Heart left ventricle (tissue), 16 donors: ENCODE measurements at regions not wholly inside any gene's neighbourhood (a gene's known extent, or its start where the extent isn't known, plus 50 kb on each side); places are given as distances from the start of the nearest gene placed in this dataset.

ENCODE experiments used
- ATAC-seq, 4 donors: fragments of 200-7000 bp; cut with Tn5 transposase; one replicate each; pipeline ENCODE4 v1.9.1; 2020 to 2022; ENCODE audit warnings: moderate library complexity in 4 of 4, mild to moderate bottlenecking in 3 of 4, moderate number of reproducible peaks in 1 of 4
- DNase-seq, 5 donors: peaks; one replicate each; pipeline ENCODE4 v3.0.0-alpha.2; 2020
- H3K27ac ChIP-seq, 12 donors: fragments of 200-600 bp; sonication (generic) in 4 of 12; one replicate each; pipeline versions ENCODE4 v1.5.0 to v1.8.0; 2016 to 2022; ENCODE audit warnings: mild to moderate bottlenecking in 2 of 12
- H3K27me3 ChIP-seq, 9 donors: fragments of 200-600 bp; sonication (generic) in 2 of 9; one replicate each; pipeline versions ENCODE4 v1.5.1 to v1.8.0; 2016 to 2022; ENCODE audit warnings: mild to moderate bottlenecking in 3 of 9
- H3K36me3 ChIP-seq, 9 donors: fragments of 200-600 bp; sonication (generic) in 2 of 9; one replicate each; pipeline versions ENCODE4 v1.5.0 to v1.8.0; 2018 to 2022; ENCODE audit warnings: mild to moderate bottlenecking in 2 of 9
- H3K4me1 ChIP-seq, 12 donors: fragments of 200-600 bp; sonication (generic) in 4 of 12; one replicate each; pipeline versions ENCODE4 v1.5.0 to v1.8.0; 2016 to 2022; ENCODE audit warnings: mild to moderate bottlenecking in 3 of 12
- H3K4me3 ChIP-seq, 12 donors: fragments of 200-600 bp; sonication (generic) in 4 of 12; one replicate each; pipeline versions ENCODE4 v1.5.0 to v1.8.0; 2017 to 2022; ENCODE audit warnings: mild to moderate bottlenecking in 9 of 12, moderate library complexity in 4 of 12
- H3K9me3 ChIP-seq, 12 donors: fragments of 200-600 bp; sonication (generic) in 4 of 12; one replicate each; pipeline versions ENCODE4 v1.5.0 to v1.8.0; 2016 to 2022; ENCODE audit warnings: mild to moderate bottlenecking in 1 of 12
- POLR2A ChIP-seq, 2 donors: fragments of 450-650 bp; IDR thresholded peaks; one replicate each; pipeline ENCODE4 v1.6.1; 2017; ENCODE audit warnings: antibody characterized with exemption in 2 of 2, mild to moderate bottlenecking in 2 of 2, moderate library complexity in 2 of 2
- WGBS, 4 donors: extraction: QIAGEN DNeasy Blood & Tissue Kit in 2 of 4; methylation state at CpG; one replicate each; pipeline versions ENCODE4 v1.1.5 to v1.1.7; 2013 to 2018; 5-methylcytosine and 5-hydroxymethylcytosine counted together
- intact Hi-C, 10 donors: fragments of 100-400 bp; cut with DNase I; formaldehyde crosslinking; loops; one replicate each; pipeline versions ENCODE4 v1.11.1 to v1.14.2; 2022
- TF ChIP-seq, protein P1 (sequence below), 12 donors: fragments of 200-600 bp; sonication (generic) in 4 of 12; IDR thresholded peaks; one replicate each; pipeline versions ENCODE4 v1.5.0 to v1.8.0; 2018 to 2022; ENCODE audit warnings: antibody characterized with exemption in 12 of 12, mild to moderate bottlenecking in 5 of 12
- donor health status: ischemic (EF 13 %, LVEDD 7.1; RV severe dilation, severe dysfunction).
- donor health status: healthy with polysubstance abuse.
- donor health status: DM: no; HTN: yes; CAD: no.
- donor health status: DM: no; HTN: no; CAD: no.
- donor health status: ischemic (EF 25% LVEDD 6.9; RV normal size, moderate dysfunction).
- donor health status: ischemic (EF 25% LVEDD 5.7; RV mildly dilated, moderate dysfunction).
- donor health status: healthy.
- donor health status: DM: yes; HTN: yes; CAD: no.
- donor health status: ischemic (EF 35%, LVEDD 5.7; RV mildly dilated, moderate dysfunction).
- donor health status: nonischemic (EF 11% LVEDD 7.7; RV severe dilation, severe dysfunction).
- donor health status: DM: yes; HTN: yes; CAD: no.
- donor health status: PGD.
- donor health status: ischemic (EF 29% LVEDD 5.4; RV normal size, mild dysfunction).
- donor health status: nonischemic (EF 23%, LVEDD 6.1; RV moderate dilation, normal function).

DNA sequence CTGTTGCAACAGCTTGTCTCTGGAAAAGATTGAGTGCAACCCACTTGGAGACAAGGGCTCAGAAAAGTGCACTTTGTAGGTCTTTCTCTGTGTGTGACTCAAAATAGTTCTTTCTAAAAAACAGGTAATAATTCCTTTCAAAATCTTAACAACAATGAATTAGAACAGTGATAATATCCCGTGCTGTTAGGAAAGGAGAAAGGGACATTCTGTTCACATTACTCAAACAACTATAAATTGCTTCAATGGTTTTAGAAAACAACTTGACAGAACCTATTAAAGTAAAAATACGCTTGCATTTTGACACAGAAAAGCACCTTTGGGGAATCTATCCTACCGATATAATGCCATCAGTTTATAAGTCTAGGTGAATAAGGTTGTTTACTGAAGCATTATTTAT is 468.1 kb upstream of the DPP6 start:
- DNase-seq (no peak), ATAC-seq (no peak)
- H3K27ac ChIP-seq, result peak overlapping the region in 1 of 12 donors; percentile 39
- peaks cover 0 to 23% (median 0%) of the 10 kb centered on the region in 12 donors for H3K9me3 ChIP-seq
- no peak overlapping the region for H3K4me3 ChIP-seq
- intact Hi-C loops, result no loop called here
- H3K4me1 ChIP-seq, result no peaks in the 10 kb centered on the region
- H3K36me3 ChIP-seq, result no peaks in the 10 kb centered on the region
- WGBS, 4 donors, result 71 to 79% (median 73%) methylated on average over 3 of the region's 3 CpGs
- no peaks in the 10 kb centered on the region for H3K27me3 ChIP-seq
- TF ChIP-seq, protein P1, sequence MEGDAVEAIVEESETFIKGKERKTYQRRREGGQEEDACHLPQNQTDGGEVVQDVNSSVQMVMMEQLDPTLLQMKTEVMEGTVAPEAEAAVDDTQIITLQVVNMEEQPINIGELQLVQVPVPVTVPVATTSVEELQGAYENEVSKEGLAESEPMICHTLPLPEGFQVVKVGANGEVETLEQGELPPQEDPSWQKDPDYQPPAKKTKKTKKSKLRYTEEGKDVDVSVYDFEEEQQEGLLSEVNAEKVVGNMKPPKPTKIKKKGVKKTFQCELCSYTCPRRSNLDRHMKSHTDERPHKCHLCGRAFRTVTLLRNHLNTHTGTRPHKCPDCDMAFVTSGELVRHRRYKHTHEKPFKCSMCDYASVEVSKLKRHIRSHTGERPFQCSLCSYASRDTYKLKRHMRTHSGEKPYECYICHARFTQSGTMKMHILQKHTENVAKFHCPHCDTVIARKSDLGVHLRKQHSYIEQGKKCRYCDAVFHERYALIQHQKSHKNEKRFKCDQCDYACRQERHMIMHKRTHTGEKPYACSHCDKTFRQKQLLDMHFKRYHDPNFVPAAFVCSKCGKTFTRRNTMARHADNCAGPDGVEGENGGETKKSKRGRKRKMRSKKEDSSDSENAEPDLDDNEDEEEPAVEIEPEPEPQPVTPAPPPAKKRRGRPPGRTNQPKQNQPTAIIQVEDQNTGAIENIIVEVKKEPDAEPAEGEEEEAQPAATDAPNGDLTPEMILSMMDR (IDR thresholded peaks at IDR 0.05), result no peak
- TF ChIP-seq POLR2A (IDR thresholded peaks at IDR 0.05), result no peak

DNA sequence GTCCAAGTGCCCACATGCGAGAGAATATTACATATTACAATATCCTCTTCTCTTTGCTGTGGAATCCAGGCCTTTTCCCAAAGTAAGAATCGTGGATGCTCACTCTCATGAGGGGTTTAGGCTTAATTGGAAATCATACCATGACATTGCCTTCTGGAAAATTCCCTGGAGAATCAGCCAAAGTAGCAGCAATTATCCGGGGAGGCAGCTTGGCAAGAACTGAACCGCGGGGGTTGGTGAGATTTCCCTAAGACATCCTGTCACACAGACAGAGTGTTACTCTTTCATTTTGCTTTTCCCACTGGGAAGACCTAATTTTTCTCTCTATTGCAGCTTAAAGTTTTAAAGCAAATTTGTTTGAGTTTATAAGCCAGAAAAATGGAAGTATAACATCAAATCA is 463.6 kb upstream of the DPP6 start:
- Histone ChIP-seq H3K4me1 (no peaks in the 10 kb centered on the region), H3K27me3 (no peaks in the 10 kb centered on the region), H3K27ac (no peak overlapping the region), H3K36me3 (no peaks in the 10 kb centered on the region), H3K9me3 (peaks cover 0 to 6% (median 0%) of the 10 kb centered on the region in 12 donors), H3K4me3 (no peak overlapping the region)
- 58 to 71% (median 65%) methylated on average over 5 of the region's 5 CpGs for WGBS, 4 donors
- TF ChIP-seq POLR2A (IDR thresholded peaks at IDR 0.05), result no peak
- TF ChIP-seq, protein P1 (IDR thresholded peaks at IDR 0.05), result no peak
- no peak for ATAC-seq
- intact Hi-C loops, result no loop called here
- DNase-seq, result no peak

DNA sequence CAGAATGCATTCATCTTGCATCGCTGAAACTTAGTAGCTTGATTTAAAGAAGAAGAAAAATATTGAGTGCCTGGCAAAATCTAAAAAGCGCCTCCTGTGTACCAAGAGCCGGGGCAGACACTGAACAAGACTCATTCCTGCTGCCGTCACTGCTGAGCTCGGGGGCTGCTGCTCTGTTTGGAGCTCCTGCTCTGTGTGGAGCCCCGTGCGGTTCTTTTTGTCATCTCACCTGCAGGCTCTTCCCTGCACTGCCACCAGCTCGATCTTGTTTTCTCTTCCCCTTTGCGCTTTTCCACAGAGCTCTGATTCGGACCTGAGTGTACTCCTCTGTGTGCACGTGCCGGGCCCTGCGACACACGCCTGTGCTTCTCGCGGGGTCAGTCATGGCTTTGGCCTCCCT is 462.1 kb upstream of the DPP6 start:
- intact Hi-C loops, result no loop called here
- Histone ChIP-seq H3K9me3 (peaks cover 0 to 6% (median 0%) of the 10 kb centered on the region in 12 donors), H3K27me3 (no peaks in the 10 kb centered on the region), H3K27ac (no peak overlapping the region), H3K36me3 (no peaks in the 10 kb centered on the region), H3K4me1 (no peaks in the 10 kb centered on the region), H3K4me3 (no peak overlapping the region)
- no peak for TF ChIP-seq POLR2A (IDR thresholded peaks at IDR 0.05)
- TF ChIP-seq, protein P1 (IDR thresholded peaks at IDR 0.05), result no peak
- WGBS, 4 donors, result 76 to 86% (median 82%) methylated on average over 16 of the region's 16 CpGs
- DNase-seq (no peak), ATAC-seq (no peak)

GRCh38 chr7:153590571-153590970 is 461.6 kb upstream of the DPP6 start:
- 76 to 87% (median 77%) methylated on average over 11 of the region's 11 CpGs for WGBS, 4 donors
- DNase-seq (no peak), ATAC-seq (no peak)
- Histone ChIP-seq H3K4me3 (no peak overlapping the region), H3K36me3 (no peaks in the 10 kb centered on the region), H3K27me3 (no peaks in the 10 kb centered on the region), H3K9me3 (peaks cover 0 to 6% (median 0%) of the 10 kb centered on the region in 12 donors), H3K4me1 (no peaks in the 10 kb centered on the region), H3K27ac (no peak overlapping the region)
- intact Hi-C loops, result no loop called here
- TF ChIP-seq POLR2A (IDR thresholded peaks at IDR 0.05), result no peak
- TF ChIP-seq, protein P1 (IDR thresholded peaks at IDR 0.05), result no peak
